ENCODE measurements at regions not wholly inside any gene's neighbourhood (a gene's known extent, or its start where the extent isn't known, plus 50 kb on each side); places are given as distances from the start of the nearest gene placed in this dataset.

GRCh38 chr5:165184183-165184582, 1678.8 kb downstream of the MAT2B start:
- DNase-seq (ENCODE audit: low spot score) = no peak
- Histone ChIP-seq H3K36me3 (ENCODE audit: control insufficient read depth in 4 of 4, insufficient read depth in 3 of 4, low read depth in 1 of 4, low read length in 3 of 4) (no peaks in the 10 kb centered on the region), H3K4me3 (ENCODE audit: low read depth in 1 of 3, low read length in 3 of 3) (no peak overlapping the region), H3K9me3 (ENCODE audit: control insufficient read depth in 4 of 4, low read length in 3 of 4) (peaks cover 3 to 11% (median 4%) of the 10 kb centered on the region in 4 donors), H3K9ac (ENCODE audit: low read depth in 1 of 2, low read length in 2 of 2) (no peak overlapping the region), H3K4me1 (ENCODE audit: control insufficient read depth in 4 of 4, insufficient read depth in 4 of 4, low read length in 3 of 4) (no peaks in the 10 kb centered on the region), H3K27me3 (ENCODE audit: control insufficient read depth in 4 of 4, insufficient read depth in 4 of 4, low read length in 3 of 4) (no peaks in the 10 kb centered on the region), H3K27ac (ENCODE audit: low read depth in 1 of 2, low read length in 2 of 2) (no peak overlapping the region)
- WGBS = 86% methylated on average over 2 of the region's 2 CpGs
- TF ChIP-seq YY1 (IDR thresholded peaks at IDR 0.05) (no peak), REST (IDR thresholded peaks at IDR 0.05) (no peak), RXRA (IDR thresholded peaks at IDR 0.05) (no peak), ZBTB33 (IDR thresholded peaks at IDR 0.05) (no peak), FOXA2 (IDR thresholded peaks at IDR 0.05) (no peak), NR2F2 (IDR thresholded peaks at IDR 0.05) (no peak), ATF3 (IDR thresholded peaks at IDR 0.05) (no peak), CTCF (IDR thresholded peaks at IDR 0.05; ENCODE audit: low read depth, low read length, missing input control) (no peak), MAX (IDR thresholded peaks at IDR 0.05) (no peak)

- Histone ChIP-seq H3K36me3 (ENCODE audit: control insufficient read depth in 4 of 4, insufficient read depth in 3 of 4, low read depth in 1 of 4, low read length in 3 of 4) (no peaks in the 10 kb centered on the region), H3K4me3 (ENCODE audit: low read depth in 1 of 3, low read length in 3 of 3) (no peak overlapping the region), H3K27me3 (ENCODE audit: control insufficient read depth in 4 of 4, insufficient read depth in 4 of 4, low read length in 3 of 4) (peaks cover 0 to 3% (median 0%) of the 10 kb centered on the region in 4 donors), H3K27ac (ENCODE audit: low read depth in 1 of 2, low read length in 2 of 2) (no peak overlapping the region), H3K9me3 (ENCODE audit: control insufficient read depth in 4 of 4, low read length in 3 of 4) (peaks cover 3 to 11% (median 4%) of the 10 kb centered on the region in 4 donors), H3K9ac (ENCODE audit: low read depth in 1 of 2, low read length in 2 of 2) (no peak overlapping the region), H3K4me1 (ENCODE audit: control insufficient read depth in 4 of 4, insufficient read depth in 4 of 4, low read length in 3 of 4) (no peaks in the 10 kb centered on the region)
- DNase-seq (ENCODE audit: low spot score) = no peak
- TF ChIP-seq NR2F2 (IDR thresholded peaks at IDR 0.05) (no peak), ZBTB33 (IDR thresholded peaks at IDR 0.05) (no peak), HNF4A (conservative IDR thresholded peaks at IDR 0.05) (no peak), REST (IDR thresholded peaks at IDR 0.05) (no peak), FOXA1 (IDR thresholded peaks at IDR 0.05) (no peak), GABPA (IDR thresholded peaks at IDR 0.05 in 1 of 2, conservative IDR thresholded peaks at IDR 0.05 in 1 of 2) (no peak), EGR1 (IDR thresholded peaks at IDR 0.05; ENCODE audit: low read depth in 2 of 2) (no peak), CTCF (IDR thresholded peaks at IDR 0.05; ENCODE audit: low read depth, low read length, missing input control) (no peak)
- WGBS = 73% methylated on average over 2 of the region's 2 CpGs
These were observed 1680.3 kb downstream of the MAT2B start for GRCh38 chr5:165185716-165186115.

All from liver (tissue), 8 donors.